Heart left ventricle (tissue), 13 donors: ENCODE measurements at regions not wholly inside any gene's neighbourhood (a gene's known extent, or its start where the extent isn't known, plus 50 kb on each side); places are given as distances from the start of the nearest gene placed in this dataset.

Experiments
- POLR2A ChIP-seq, 2 donors: fragments of 450-650 bp; IDR thresholded peaks; one replicate each; pipeline ENCODE4 v1.6.1; 2017; ENCODE audit warnings: antibody characterized with exemption in 2 of 2, mild to moderate bottlenecking in 2 of 2, moderate library complexity in 2 of 2
- TF ChIP-seq, protein P1 (sequence below), 12 donors: fragments of 200-600 bp; sonication (generic) in 4 of 12; IDR thresholded peaks; one replicate each; pipeline versions ENCODE4 v1.5.0 to v1.8.0; 2018 to 2022; ENCODE audit warnings: antibody characterized with exemption in 12 of 12, mild to moderate bottlenecking in 5 of 12
- donor health status: ischemic (EF 13 %, LVEDD 7.1; RV severe dilation, severe dysfunction).
- donor health status: DM: no; HTN: yes; CAD: no.
- donor health status: DM: no; HTN: no; CAD: no.
- donor health status: ischemic (EF 25% LVEDD 6.9; RV normal size, moderate dysfunction).
- donor health status: ischemic (EF 25% LVEDD 5.7; RV mildly dilated, moderate dysfunction).
- donor health status: ischemic (EF 35%, LVEDD 5.7; RV mildly dilated, moderate dysfunction).
- donor health status: nonischemic (EF 11% LVEDD 7.7; RV severe dilation, severe dysfunction).
- donor health status: DM: yes; HTN: yes; CAD: no.
- donor health status: PGD.
- donor health status: ischemic (EF 29% LVEDD 5.4; RV normal size, mild dysfunction).
- donor health status: nonischemic (EF 23%, LVEDD 6.1; RV moderate dilation, normal function).

DNA sequence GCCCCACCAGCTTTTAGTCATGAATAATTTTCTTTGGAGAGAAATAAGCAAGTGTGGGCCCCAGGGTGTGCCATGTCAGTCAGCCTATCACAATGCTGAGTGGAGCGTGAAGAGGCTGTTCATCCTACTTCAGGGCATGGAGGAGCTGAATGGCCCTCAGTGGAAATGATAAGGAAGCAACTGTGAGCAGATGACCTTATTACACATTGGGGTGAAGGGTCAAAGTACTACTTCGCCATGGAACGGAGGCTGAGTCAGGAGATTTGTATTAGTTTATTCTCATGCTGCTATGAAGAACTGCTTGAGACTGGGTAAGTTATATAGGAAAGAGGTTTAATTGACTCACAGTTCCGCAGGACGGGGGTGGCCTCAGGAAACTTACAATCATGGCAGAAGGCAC, 231.0 kb upstream of the ADAMTS16 start:
- TF ChIP-seq POLR2A (IDR thresholded peaks at IDR 0.05) = no peak
- TF ChIP-seq, protein P1, sequence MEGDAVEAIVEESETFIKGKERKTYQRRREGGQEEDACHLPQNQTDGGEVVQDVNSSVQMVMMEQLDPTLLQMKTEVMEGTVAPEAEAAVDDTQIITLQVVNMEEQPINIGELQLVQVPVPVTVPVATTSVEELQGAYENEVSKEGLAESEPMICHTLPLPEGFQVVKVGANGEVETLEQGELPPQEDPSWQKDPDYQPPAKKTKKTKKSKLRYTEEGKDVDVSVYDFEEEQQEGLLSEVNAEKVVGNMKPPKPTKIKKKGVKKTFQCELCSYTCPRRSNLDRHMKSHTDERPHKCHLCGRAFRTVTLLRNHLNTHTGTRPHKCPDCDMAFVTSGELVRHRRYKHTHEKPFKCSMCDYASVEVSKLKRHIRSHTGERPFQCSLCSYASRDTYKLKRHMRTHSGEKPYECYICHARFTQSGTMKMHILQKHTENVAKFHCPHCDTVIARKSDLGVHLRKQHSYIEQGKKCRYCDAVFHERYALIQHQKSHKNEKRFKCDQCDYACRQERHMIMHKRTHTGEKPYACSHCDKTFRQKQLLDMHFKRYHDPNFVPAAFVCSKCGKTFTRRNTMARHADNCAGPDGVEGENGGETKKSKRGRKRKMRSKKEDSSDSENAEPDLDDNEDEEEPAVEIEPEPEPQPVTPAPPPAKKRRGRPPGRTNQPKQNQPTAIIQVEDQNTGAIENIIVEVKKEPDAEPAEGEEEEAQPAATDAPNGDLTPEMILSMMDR (IDR thresholded peaks at IDR 0.05) = no peak
